Panc1 (cell line): ENCODE measurements at regions not wholly inside any gene's neighbourhood (a gene's known extent, or its start where the extent isn't known, plus 50 kb on each side); places are given as distances from the start of the nearest gene placed in this dataset.

Experiments
- CTCF ChIP-seq: fragments of 450-650 bp; IDR thresholded peaks from 2 replicates; pipeline ENCODE4 v1.5.1; 2017; ENCODE audit warnings: mild to moderate bottlenecking
- SIN3A ChIP-seq: IDR thresholded peaks from 2 replicates; pipeline ENCODE4 v1.6.1; 2012; ENCODE audit warnings: low read depth, mild to moderate bottlenecking, low read length, moderate library complexity, borderline replicate concordance; ENCODE audit not compliant: insufficient read depth
- TCF7L2 ChIP-seq: IDR thresholded peaks from 2 replicates; pipeline ENCODE4 v1.6.1; 2011; ENCODE audit warnings: mild to moderate bottlenecking, low read depth, low read length, inconsistent platforms
- TF ChIP-seq, protein P1 (sequence below), 2 experiments: IDR thresholded peaks; 2 replicates each; pipeline ENCODE4 v1.6.1; 2011 to 2012; ENCODE audit warnings: low read depth in 2 of 2, control low read depth in 1 of 2, low read length in 1 of 2, mild to moderate bottlenecking in 1 of 2, moderate library complexity in 1 of 2; ENCODE audit not compliant: insufficient read depth in 1 of 2

- TF ChIP-seq CTCF (no peak), TCF7L2 (no peak), SIN3A (no peak)
- TF ChIP-seq, protein P1, sequence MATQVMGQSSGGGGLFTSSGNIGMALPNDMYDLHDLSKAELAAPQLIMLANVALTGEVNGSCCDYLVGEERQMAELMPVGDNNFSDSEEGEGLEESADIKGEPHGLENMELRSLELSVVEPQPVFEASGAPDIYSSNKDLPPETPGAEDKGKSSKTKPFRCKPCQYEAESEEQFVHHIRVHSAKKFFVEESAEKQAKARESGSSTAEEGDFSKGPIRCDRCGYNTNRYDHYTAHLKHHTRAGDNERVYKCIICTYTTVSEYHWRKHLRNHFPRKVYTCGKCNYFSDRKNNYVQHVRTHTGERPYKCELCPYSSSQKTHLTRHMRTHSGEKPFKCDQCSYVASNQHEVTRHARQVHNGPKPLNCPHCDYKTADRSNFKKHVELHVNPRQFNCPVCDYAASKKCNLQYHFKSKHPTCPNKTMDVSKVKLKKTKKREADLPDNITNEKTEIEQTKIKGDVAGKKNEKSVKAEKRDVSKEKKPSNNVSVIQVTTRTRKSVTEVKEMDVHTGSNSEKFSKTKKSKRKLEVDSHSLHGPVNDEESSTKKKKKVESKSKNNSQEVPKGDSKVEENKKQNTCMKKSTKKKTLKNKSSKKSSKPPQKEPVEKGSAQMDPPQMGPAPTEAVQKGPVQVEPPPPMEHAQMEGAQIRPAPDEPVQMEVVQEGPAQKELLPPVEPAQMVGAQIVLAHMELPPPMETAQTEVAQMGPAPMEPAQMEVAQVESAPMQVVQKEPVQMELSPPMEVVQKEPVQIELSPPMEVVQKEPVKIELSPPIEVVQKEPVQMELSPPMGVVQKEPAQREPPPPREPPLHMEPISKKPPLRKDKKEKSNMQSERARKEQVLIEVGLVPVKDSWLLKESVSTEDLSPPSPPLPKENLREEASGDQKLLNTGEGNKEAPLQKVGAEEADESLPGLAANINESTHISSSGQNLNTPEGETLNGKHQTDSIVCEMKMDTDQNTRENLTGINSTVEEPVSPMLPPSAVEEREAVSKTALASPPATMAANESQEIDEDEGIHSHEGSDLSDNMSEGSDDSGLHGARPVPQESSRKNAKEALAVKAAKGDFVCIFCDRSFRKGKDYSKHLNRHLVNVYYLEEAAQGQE (IDR thresholded peaks at IDR 0.05; ENCODE audit: insufficient read depth in 1 of 2, low read depth in 2 of 2, low read length in 1 of 2), result no peak
These were observed 301.9 kb downstream of the DHX15 start for GRCh38 chr4:24282446-24282845.
